Right renal cortex interstitium (tissue), 3 donors: ENCODE measurements at regions not wholly inside any gene's neighbourhood (a gene's known extent, or its start where the extent isn't known, plus 50 kb on each side); places are given as distances from the start of the nearest gene placed in this dataset.
"Not testable (repeated sequence)": the region's sequence is repeated elsewhere in the genome, so short reads cannot be mapped to it uniquely, and the experiment has no call there.

Experiments
- DNase-seq, 3 donors: peaks; one replicate each; pipeline ENCODE4 v3.0.0-alpha.2; 2013; ENCODE audit warnings: low read depth in 3 of 3, low spot score in 2 of 3

GRCh38 chr13:82298106-82298505 is 1584.2 kb downstream of the SLITRK1 start:
- DNase-seq: no peak

GRCh38 chr13:82294226-82294625 is 1588.0 kb downstream of the SLITRK1 start:
- DNase-seq: no peak

DNA sequence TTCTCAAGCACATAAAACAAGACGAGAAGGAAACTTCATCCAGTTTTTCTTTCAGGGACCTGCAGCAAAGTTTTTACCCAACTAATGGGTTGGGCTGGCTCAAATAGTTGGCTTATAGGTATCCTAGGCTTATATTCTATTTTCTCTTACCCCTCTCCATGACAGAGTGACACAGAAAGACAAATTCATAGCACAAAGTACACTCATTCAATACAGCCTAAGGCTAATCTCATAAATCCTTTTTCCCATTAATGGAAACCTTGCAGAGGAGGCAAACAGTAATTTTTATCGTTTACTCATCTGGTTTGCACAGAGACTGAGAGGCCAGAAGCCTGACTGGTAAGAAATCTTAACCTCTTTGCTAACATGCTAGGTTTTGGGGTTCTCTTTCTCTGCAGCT is 1589.9 kb downstream of the SLITRK1 start:
- DNase-seq: no peak

DNA sequence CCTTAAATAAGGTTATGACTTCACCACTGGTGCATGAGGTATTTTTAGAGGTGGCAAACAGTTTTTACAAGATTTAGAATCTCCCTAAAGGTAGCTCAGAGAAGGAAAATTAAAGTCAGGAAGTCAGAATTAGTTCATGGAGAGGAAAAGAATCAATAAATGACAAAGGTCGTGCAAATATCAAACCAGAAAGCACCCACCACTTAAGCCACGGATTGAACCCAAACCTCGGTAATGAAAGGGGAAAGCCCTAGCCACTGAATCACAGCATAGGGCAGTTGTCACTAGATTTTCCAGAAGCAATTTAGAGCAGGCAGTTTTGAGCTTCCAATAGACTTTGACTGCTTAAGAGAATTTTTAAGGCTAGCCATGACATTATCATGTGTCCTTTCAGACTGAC is 1590.4 kb downstream of the SLITRK1 start:
- no peak for DNase-seq

- DNase-seq: no peak
Measured at GRCh38 chr13:82275644-82276043, 1606.6 kb downstream of the SLITRK1 start.

DNA sequence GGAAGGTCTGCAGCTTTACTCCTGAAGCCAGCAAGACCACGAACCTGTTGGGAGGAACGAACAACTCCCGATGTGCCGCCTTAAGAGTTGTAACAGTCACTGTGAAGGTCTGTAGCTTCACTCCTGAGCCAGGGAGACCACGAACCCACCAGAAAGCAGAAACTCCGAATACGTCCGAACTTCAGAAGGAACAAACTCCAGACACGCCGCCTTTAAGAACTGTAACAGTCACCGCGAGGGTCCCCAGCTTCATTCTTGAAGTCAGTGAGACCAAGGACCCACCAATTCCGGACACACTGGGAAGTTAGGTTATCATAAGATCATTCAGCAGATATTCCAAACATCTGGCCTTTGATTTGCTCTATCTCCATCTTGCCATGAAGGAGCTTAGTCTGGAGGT is 1623.0 kb downstream of the SLITRK1 start:
- no peak for DNase-seq

DNA sequence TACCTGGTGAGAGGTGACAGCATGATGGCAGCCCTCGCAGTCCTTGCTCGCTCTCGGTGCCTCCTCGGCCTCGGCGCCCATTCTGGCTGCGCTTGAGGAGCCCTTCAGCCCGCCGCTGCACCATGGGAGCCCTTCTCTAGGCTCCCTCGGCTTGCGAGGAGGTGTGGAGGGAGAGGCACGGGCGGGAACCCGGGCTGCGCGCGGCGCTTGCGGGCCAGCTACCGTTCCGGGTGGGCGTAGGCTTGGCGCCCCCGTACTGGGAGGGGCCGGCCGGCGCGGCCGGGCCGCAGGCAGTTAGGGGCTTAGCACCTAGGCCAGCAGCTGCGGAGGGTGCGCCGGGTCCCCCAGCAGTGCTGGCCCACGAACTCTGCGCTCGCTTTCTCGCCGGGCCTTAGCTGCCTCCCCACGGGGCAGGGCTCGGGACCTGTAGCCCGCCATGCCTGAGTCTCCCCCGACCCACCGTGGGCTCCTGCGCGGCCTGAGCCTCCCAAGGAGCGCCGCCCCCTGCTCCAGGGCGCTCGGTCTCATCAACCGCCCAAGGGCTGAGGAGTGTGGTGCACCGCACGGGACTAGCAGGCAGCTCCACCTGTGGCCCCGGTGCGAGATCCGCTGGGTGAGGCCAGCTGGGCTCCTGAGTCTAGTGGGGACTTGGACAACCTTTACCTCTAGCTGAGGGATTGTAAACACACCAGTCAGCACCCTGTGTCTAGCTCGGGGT is 1624.3 kb downstream of the SLITRK1 start:
- no peak for DNase-seq

GRCh38 chr13:82248762-82249161 is 1633.5 kb downstream of the SLITRK1 start:
- no peak for DNase-seq

- DNase-seq: no peak
Measured at GRCh38 chr13:82245860-82246259, 1636.4 kb downstream of the SLITRK1 start.

GRCh38 chr13:82224806-82225205 is 1657.5 kb downstream of the SLITRK1 start:
- no peak for DNase-seq

- no peak for DNase-seq
Measured at GRCh38 chr13:82221621-82222020, 1660.7 kb downstream of the SLITRK1 start.

DNA sequence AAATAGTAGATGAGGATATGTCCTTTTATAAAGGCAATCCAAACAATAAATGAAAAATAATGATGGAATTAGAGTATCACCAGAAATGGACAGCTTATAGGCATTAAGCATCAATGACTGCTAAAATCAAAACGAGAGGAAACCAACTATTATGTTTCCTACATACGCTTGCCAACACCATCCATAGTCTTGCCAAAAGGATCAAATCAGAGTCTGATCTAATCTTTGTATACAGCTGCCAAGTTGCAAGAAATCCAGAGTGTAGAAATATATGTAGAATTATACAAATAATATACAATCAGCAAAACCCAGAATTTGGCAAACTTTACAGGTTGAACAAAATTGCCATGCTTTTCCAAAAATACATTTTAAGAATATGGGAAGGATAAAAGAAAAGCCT is 1661.6 kb downstream of the SLITRK1 start:
- no peak for DNase-seq

- DNase-seq: no peak
Measured at GRCh38 chr13:82216165-82216564, 1666.1 kb downstream of the SLITRK1 start.

DNA sequence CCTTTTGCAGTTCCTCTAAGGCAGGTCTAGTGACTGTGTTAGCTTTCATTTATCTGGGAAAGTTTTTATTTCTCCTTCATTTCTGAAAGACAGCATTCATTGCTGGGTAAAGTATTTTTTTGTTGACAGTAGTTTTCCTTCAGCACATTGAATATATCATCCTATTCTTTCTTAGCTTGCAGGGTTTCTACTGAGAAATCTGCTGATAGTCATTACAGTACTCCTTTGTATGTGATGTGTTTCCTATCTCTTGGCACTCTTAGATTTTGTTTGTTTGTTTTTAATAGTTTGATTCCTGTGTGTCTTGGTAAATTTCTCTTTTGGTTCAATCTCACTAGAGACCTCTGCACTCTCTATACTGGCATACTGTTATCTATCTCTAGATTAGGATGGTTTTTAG is 1667.9 kb downstream of the SLITRK1 start:
- no peak for DNase-seq

- no peak for DNase-seq
Measured at GRCh38 chr13:82206241-82206640, 1676.0 kb downstream of the SLITRK1 start.

DNA sequence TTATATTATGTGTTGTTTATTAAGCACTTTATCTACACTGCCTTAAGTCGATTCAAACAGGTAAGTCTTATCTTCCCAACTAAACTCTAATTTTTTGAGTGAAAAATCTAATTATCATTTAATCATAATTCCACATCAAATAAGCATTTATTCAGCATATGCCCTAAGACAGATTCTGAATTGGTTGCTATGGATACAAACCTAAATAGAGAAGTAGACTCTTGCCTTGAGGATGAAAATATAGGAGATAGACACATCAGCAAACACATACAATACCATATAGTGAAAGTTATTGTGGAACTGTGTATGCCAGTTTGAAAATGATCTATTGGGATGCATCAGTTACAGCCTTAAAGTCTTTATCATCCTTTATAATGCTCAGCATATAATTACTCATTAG is 1679.9 kb downstream of the SLITRK1 start:
- no peak for DNase-seq

DNA sequence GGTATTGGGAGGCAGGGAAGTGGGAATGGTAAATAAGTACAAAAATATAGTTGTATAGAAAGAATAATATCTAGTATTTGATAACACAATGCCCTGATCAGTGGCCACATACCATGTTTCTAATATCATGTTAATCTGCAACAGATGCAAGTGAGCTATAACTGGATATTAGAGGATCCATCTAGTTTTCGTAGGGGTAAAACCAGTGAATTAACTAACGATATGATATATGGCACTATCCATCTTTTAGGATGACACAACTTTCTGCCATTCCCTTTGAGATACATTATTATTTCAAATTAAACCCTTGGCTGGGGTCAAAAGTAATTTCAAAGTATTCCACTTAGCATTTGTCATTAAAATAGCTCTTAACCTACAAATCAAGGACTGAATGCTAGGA is 1686.2 kb downstream of the SLITRK1 start:
- no peak for DNase-seq

DNA sequence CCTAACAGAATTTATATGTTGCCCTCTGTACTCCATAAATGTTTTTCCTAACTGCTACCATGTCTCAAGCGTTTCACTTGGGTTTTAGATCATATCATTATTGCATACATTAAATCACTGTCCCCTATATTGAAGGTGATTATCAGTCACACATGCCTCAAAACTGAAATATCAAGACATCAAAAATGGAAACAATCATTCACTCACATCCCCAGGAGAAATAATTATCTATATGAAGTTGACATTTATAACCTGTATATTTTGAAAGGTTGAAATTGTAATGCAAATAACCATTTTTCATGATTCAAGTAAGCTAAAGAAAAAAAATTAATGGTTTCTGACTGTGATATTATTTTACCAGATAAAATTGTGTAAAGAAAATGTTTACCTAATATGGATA is 1695.0 kb downstream of the SLITRK1 start:
- DNase-seq: no peak

- DNase-seq: no peak
Measured at GRCh38 chr13:82176751-82177150, 1705.5 kb downstream of the SLITRK1 start.

DNA sequence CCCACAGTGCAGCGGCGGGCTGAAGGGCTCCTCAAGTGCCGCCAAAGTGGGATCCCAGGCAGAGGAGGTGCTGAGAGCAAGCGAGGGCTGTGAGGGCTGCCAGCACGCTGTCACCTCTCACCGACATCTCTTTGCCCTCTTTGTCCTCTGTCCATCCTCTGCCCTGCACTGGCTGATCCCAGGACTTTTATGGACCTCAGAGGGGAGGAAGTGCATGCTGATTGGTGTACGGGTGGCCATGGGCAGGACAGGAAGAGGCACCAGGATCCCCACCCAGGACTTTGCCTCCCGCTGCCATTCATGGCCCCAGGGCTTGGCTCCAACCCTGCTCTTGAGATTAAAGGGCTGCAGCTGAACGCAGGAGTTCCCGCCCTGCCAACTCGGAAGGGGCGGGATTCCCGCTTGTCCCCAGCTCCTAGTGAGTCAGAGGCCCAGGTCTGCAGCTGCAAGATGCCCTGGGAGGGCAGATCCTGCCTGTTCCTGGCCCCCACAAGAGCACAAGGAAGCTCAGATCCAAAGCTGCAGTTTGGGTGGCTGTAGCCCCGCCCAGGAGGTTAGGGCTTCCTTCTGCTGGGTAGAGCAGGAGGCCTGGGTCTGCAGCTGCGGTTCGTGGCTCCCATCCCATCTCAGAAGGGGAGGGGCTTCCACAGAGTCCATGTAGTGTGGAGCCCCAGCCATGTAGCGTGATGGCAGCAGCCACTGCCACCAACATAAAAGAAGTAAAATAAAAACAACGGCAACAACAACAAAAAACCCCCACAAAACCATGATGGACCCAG is 1716.7 kb downstream of the SLITRK1 start:
- DNase-seq: no peak

GRCh38 chr13:82164780-82165395 is 1717.4 kb downstream of the SLITRK1 start:
- not testable (repeated sequence) for DNase-seq

GRCh38 chr13:82147526-82147925 is 1734.7 kb downstream of the SLITRK1 start:
- DNase-seq: no peak
